GM18502 (cell line): ENCODE measurements at regions not wholly inside any gene's neighbourhood (a gene's known extent, or its start where the extent isn't known, plus 50 kb on each side); places are given as distances from the start of the nearest gene placed in this dataset.

Experiments used
- ATAC-seq: cut with Tn5 transposase; IDR thresholded peaks from one replicate; pipeline ENCODE4 v1.9.1; 2021; ENCODE audit warnings: mild to moderate bottlenecking; ENCODE audit not compliant: unreplicated experiment, poor library complexity

- peak; percentile 85 for ATAC-seq
Measured at GRCh38 chr14:38910092-38910491, 192.9 kb downstream of the SEC23A start.

- ATAC-seq, result no peak
Measured at GRCh38 chr14:38904959-38905358, 198.1 kb downstream of the SEC23A start.

GRCh38 chr14:38901791-38902190 lies 201.2 kb downstream of the SEC23A start:
- no peak for ATAC-seq

- no peak for ATAC-seq
Measured at GRCh38 chr14:38900887-38901286, 202.1 kb downstream of the SEC23A start.

GRCh38 chr14:38887696-38888095 lies 215.3 kb downstream of the SEC23A start:
- no peak for ATAC-seq

- no peak for ATAC-seq
Measured at GRCh38 chr14:38884109-38884508, 218.9 kb downstream of the SEC23A start.

GRCh38 chr14:38883127-38883526 lies 219.9 kb downstream of the SEC23A start:
- no peak for ATAC-seq

- no peak for ATAC-seq
Measured at GRCh38 chr14:38882533-38882932, 220.5 kb downstream of the SEC23A start.

- ATAC-seq, result no peak
Measured at GRCh38 chr14:38880643-38881524, 222.2 kb downstream of the SEC23A start.

GRCh38 chr14:38877744-38878388 lies 225.2 kb downstream of the SEC23A start:
- no peak for ATAC-seq

GRCh38 chr14:38874721-38875120 lies 228.3 kb downstream of the SEC23A start:
- ATAC-seq, result no peak

- no peak for ATAC-seq
Measured at GRCh38 chr14:38873941-38874612, 229.0 kb downstream of the SEC23A start.

- no peak for ATAC-seq
Measured at GRCh38 chr14:38870296-38870836, 232.7 kb downstream of the SEC23A start.

- no peak for ATAC-seq
Measured at GRCh38 chr14:38868399-38869290, 234.4 kb downstream of the SEC23A start.

GRCh38 chr14:38867561-38868150 lies 235.4 kb downstream of the SEC23A start:
- peak; percentile 93 for ATAC-seq

- ATAC-seq, result no peak
Measured at GRCh38 chr14:38866461-38866860, 236.6 kb downstream of the SEC23A start.

- no peak for ATAC-seq
Measured at GRCh38 chr14:38862366-38862765, 240.7 kb downstream of the SEC23A start.

- no peak for ATAC-seq
Measured at GRCh38 chr14:38860530-38860929, 242.5 kb downstream of the SEC23A start.

- ATAC-seq, result no peak
Measured at GRCh38 chr14:38856798-38857197, 246.2 kb downstream of the SEC23A start.
